Motor neuron (in vitro differentiated cells): ENCODE measurements at regions not wholly inside any gene's neighbourhood (a gene's known extent, or its start where the extent isn't known, plus 50 kb on each side); places are given as distances from the start of the nearest gene placed in this dataset.

Experiments
- ATAC-seq, 8 experiments: fragments of 200-7000 bp; cut with Tn5 transposase; replicated peaks in 6 of 8; 2 replicates each; pipeline ENCODE4 v1.8.0; 2021; ENCODE audit warnings: mild to moderate bottlenecking in 8 of 8, moderate library complexity in 8 of 8
- H3K27ac ChIP-seq, 2 donors: fragments of 250-450 bp; sonication (Bioruptor Pico); 2 replicates each; pipeline ENCODE4 v1.9.0; 2021; ENCODE audit warnings: antibody characterized with exemption in 2 of 2, mild to moderate bottlenecking in 2 of 2, moderate library complexity in 1 of 2
- H3K4me1 ChIP-seq, 2 donors: fragments of 250-450 bp; sonication (Bioruptor Pico); replicated peaks in 1 of 2; 2 replicates each; pipeline ENCODE4 v1.6.1; 2021; ENCODE audit warnings: antibody characterized with exemption in 2 of 2, mild to moderate bottlenecking in 2 of 2, moderate library complexity in 1 of 2
- H3K4me3 ChIP-seq, 5 donors: fragments of 250-450 bp; sonication (Bioruptor Pico); 2 replicates each; pipeline ENCODE4 v1.9.0; 2021; ENCODE audit warnings: antibody characterized with exemption in 5 of 5, mild to moderate bottlenecking in 5 of 5, moderate library complexity in 4 of 5
- WGBS, 10 experiments: fragments of 450-650 bp; shearing (Covaris generic); methylation state at CpG; one replicate each; pipeline ENCODE4 v1.0.0; 2022; 5-methylcytosine and 5-hydroxymethylcytosine counted together
- in situ Hi-C, 9 experiments: fragments of 400-800 bp; cut with MboI; loops; one replicate each; pipeline ENCODE4 v1.15.0; 2021; ENCODE audit warnings: low sequenced_read_pairs in 9 of 9, low pct_unique_long_range_greater_than_20kb in 2 of 9; ENCODE audit not compliant: unreplicated experiment in 9 of 9

DNA sequence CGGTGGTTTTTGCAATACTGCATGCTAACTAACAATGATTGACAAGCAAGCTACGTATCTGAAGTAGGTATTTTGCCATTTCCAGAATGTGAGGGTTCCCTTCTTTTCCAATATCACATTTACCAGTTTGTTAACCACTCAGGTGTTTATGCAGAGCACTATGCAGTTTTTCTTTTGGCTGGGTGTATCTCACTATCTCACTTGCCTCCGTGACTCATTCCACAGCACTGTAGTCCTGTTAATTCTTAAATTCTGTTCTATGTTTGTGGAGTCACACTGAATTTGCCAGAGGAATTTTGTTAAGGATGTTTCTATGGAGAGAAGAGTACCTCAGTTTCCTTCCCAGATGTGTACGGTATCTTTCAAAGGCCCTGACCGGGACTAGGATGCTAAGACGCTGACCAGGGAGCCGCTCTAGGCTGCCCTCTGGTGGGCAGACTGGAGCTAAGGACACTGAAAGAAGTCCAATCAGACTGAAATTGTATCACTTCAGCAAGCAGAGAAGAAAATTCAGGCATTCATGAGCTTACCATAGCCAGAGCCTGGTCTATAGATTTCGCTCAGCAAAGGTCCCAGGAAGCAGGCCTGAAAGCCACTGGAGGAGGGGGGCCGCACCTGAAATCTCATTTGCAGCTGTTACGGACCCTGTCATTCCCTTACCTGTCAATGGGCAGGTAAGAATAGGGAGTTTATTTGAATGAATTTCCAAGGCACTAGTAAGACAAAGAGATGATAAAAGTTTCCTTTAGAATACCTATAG lies 388.4 kb upstream of the SPOCK3 start:
- in situ Hi-C loops = no loop called here

DNA sequence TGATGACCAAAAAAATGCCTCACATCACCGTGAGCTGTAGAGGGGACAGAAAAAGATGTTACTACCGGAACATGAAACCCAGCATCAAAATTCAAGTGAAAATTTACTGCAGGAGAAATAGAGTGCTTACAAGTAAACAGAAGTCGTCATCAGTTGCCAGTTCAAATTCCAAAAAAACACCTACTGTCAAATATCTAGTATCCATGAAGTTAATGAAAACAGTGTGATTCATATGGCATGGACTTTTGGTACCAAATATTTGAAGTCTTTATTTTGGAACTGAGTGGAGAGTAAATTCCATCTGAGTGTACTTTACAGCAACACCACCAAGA lies 388.9 kb upstream of the SPOCK3 start:
- in situ Hi-C loops = no loop called here
- no peak for ATAC-seq
- WGBS, 10 experiments = 0 to 100% (median 94%) methylated on average over 1 to 3 of the region's 3 CpGs; no CpG with 5 or more reads in 2 of the 10 experiments
- Histone ChIP-seq H3K4me1 (no peaks in the 10 kb centered on the region), H3K4me3 (no peak overlapping the region), H3K27ac (no peak overlapping the region)

More for the DNA sequence above, 388.4 kb upstream of the SPOCK3 start:
- 0 to 100% (median 58%) methylated on average over 2 to 10 of the region's 10 CpGs; no CpG with 5 or more reads in 1 of the 10 experiments for WGBS, 10 experiments
- H3K4me3 ChIP-seq = no peak overlapping the region
- peak; percentile 59 to 95 (median 78) for ATAC-seq
- H3K4me1 ChIP-seq = no peaks in the 10 kb centered on the region
- H3K27ac ChIP-seq = no peak overlapping the region

DNA sequence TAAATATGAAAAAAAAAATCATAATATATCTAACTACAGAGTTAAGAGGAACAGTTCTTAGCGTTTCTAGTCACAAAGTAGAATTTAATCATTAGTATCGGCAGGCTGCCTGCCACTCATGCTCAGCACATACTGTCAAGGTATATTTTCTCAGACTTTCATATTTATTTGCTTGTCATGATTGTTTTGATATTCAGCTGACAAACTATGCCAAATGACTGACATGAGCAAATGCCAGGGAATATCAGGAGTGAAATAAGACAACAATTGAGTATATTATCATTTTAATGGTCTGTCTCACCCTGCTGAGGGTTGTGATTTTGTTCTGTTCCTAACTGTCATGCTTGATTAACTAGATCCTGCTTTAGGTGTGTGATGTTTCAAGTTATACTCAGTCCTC lies 395.0 kb upstream of the SPOCK3 start:
- WGBS, 10 experiments = 18 to 100% (median 81%) methylated on average over 1 to 2 of the region's 2 CpGs; no CpG with 5 or more reads in 1 of the 10 experiments
- no peak overlapping the region for H3K4me3 ChIP-seq
- H3K4me1 ChIP-seq = no peaks in the 10 kb centered on the region
- in situ Hi-C loops = no loop called here
- no peak for ATAC-seq
- no peak overlapping the region for H3K27ac ChIP-seq

DNA sequence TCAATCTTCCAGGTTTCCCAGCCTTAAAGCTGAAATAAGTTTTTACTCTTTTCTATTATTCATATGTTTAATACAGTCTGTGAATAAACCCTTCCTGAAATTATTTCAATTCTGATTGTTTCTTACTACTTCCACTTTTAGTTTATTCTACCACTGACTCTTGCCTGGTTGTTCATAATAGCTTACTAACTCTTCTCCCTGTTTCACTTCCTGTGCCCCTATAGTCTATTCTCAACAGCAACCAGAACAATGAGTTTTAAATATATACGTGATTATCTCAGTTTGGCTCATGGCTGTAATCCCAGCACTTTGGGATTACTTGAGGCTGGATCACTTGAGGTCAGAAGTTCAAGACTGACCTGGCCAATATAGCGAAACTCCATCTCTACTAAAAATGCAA lies 408.0 kb upstream of the SPOCK3 start:
- Histone ChIP-seq H3K27ac (no peak overlapping the region), H3K4me1 (no peaks in the 10 kb centered on the region), H3K4me3 (no peak overlapping the region)
- in situ Hi-C loops = no loop called here
- ATAC-seq = no peak
- WGBS, 10 experiments = 0 to 100% (median 94%) methylated on average over 1 to 2 of the region's 2 CpGs; no CpG with 5 or more reads in 1 of the 10 experiments

DNA sequence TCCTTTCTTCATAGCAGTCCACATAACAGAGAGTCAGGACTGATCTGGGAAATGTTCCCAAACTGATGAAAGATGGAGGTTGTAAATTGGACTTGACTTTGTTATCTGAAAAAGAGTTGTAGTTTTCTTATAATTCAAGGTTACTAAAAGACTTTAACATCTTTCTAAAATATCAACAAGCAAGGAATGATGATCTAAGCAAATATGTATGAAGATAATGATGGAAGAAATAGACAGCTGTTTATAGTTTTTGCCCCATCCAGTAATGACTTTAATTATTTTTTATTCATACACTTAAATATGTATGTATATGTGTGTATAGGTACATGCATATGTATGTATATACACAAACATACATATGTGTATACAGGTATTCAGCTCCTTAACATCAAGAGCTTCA lies 411.1 kb upstream of the SPOCK3 start:
- no peaks in the 10 kb centered on the region for H3K4me1 ChIP-seq
- no peak overlapping the region for H3K4me3 ChIP-seq
- H3K27ac ChIP-seq = no peak overlapping the region
- in situ Hi-C loops = no loop called here
- ATAC-seq = no peak

DNA sequence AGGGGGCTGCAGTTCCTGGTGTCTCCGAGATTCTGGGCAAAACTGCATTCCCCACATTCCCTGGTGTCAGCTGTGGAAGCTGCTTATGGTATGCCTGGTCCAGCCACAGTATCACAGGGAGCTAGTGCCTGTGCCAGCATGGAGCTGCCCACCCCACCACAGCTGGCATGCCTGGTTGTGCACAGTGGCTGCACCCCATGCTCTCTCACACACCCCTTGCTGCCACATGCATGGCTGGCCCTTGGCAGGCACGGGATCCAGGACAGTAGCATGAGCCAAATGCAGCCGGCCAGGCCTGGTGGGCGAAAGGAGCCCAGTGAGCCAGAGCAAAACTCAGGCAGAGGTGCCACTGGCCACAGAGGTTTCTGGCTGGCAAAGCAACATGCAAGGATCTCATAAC lies 418.0 kb upstream of the SPOCK3 start:
- in situ Hi-C loops = no loop called here
- Histone ChIP-seq H3K4me1 (no peaks in the 10 kb centered on the region), H3K27ac (no peak overlapping the region), H3K4me3 (no peak overlapping the region)
- ATAC-seq = no peak
- whole genome bisulfite sequencing, 10 experiments = 60 to 100% methylated on average over 1 of the region's 4 CpGs; no CpG with 5 or more reads in 8 of the 10 experiments

DNA sequence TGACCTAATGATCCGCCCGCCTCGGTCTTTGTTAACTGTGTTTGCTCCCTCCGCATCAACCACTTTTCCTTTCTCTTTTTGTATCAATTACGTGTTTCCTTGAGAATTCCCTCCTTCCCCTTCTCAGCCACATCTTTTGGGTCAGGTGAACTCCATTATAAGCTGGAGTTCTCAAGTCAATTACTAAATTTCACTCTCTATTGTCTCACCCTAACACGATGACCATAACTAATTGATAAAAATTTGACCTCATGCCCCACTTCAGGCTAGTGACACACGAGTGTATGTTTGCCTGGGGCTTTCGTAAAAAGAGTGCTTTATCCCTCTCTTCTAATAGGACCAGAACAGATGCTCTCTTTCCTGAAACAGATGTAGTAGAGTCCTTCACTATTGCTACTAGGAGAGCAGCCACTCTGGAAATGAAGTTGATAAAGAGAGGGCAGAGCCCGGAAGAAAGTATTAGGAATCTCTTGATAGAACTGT lies 403.6 kb upstream of the ANXA10 start:
- Histone ChIP-seq H3K4me1 (no peaks in the 10 kb centered on the region), H3K4me3 (no peak overlapping the region), H3K27ac (no peak overlapping the region)
- peak in 1 of 8 experiments; percentile 62 for ATAC-seq
- in situ Hi-C loops = no loop called here
- 0 to 100% (median 37%) methylated on average over 1 to 8 of the region's 9 CpGs; no CpG with 5 or more reads in 1 of the 10 experiments for WGBS, 10 experiments

DNA sequence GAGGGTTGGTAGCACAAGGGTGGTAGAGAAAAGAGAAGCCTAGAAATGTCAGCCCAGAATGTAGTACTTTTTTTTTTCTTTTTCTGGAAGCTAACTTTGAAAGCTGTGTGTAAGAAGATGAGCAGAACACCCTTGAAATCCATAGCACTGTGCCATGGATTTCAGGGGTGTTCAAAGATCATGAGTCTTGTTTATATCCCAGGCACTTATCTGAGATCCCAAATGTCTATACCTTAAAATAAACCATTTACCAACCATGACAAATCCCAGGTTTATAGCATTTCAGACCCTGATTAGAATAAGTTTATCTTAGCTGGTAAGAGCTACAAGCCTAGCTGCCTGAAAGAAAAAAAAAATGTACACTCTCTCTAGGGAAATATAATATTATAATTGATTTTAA lies 389.9 kb upstream of the ANXA10 start:
- in situ Hi-C loops = no loop called here
- Histone ChIP-seq H3K4me1 (no peaks in the 10 kb centered on the region), H3K27ac (no peak overlapping the region), H3K4me3 (no peak overlapping the region)
- no peak for ATAC-seq

DNA sequence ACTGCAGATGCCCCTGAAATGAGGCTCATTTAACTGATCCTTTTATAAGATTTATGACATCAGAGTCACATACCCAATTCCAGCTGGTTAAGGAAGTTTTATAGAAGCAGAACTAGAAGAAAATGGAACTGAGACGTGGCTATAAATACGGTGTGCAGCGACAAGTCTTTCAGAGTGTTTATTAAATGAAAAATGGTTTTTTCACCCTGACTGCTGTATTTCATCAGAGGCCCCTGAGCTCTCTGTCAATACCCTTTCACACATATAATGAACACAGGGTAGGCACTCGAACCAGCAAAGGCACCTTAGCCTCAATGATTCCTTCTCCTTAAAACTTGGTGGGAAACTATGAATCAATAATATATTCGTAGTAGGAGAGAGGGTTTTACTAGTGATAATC lies 380.8 kb upstream of the ANXA10 start:
- ATAC-seq = peak in 5 of 8 experiments; percentile 50 to 92 (median 81)
- peaks cover 0 to 5% of the 10 kb centered on the region in 2 donors for H3K4me1 ChIP-seq
- in situ Hi-C loops = no loop called here
- no peak overlapping the region for H3K27ac ChIP-seq
- WGBS, 10 experiments = 0 to 100% (median 23%) methylated on average over 1 to 5 of the region's 5 CpGs; no CpG with 5 or more reads in 3 of the 10 experiments
- H3K4me3 ChIP-seq = no peak overlapping the region

DNA sequence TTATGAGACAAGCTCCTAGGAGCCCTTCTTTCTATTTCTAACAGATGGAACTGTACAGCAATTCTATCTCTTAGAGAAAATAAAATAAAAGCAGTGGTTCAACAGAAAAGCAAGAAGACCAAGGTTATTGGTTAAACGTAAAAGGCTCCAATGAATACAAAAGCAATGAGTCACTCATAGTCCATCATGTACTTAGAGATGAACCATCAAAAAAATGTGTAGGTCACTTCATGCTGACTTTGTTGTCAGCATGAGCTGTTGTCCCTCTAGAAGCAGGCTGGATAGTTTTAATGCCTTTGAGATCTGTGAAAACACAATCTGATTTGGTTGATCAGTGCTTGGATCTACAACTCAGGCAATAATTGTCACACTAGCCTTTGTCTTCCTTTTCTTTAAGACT lies 378.6 kb upstream of the ANXA10 start:
- no peak overlapping the region for H3K4me3 ChIP-seq
- in situ Hi-C loops = no loop called here
- no peak overlapping the region for H3K27ac ChIP-seq
- 0 to 90% (median 69%) methylated on average over 1 of the region's 1 CpG; no CpG with 5 or more reads in 1 of the 10 experiments for WGBS, 10 experiments
- ATAC-seq = no peak
- H3K4me1 ChIP-seq = peaks cover 0 to 5% of the 10 kb centered on the region in 2 donors

DNA sequence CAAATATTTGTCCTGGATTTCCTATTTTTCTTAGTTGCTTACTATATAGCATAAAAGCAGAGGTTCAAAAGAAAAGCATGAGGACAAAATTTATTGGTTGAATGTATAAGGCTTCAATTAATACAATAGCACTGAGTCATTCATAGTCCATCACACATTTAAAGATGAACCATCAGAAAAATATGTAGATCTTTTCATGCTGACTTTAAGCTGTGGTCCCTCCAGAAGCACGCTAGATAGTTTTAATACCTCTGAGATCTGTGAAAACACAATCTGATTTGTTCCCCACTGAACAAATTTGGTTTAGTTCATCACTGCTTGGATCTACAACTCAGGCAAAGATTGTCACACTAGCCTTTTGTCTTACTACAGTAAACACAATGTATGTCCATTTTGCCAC lies 377.2 kb upstream of the ANXA10 start:
- Histone ChIP-seq H3K27ac (no peak overlapping the region), H3K4me1 (peaks cover 0 to 5% of the 10 kb centered on the region in 2 donors), H3K4me3 (no peak overlapping the region)
- no peak for ATAC-seq
- WGBS, 10 experiments = 0 to 100% (median 38%) methylated on average over 1 of the region's 1 CpG; no CpG with 5 or more reads in 4 of the 10 experiments
- in situ Hi-C loops = no loop called here

DNA sequence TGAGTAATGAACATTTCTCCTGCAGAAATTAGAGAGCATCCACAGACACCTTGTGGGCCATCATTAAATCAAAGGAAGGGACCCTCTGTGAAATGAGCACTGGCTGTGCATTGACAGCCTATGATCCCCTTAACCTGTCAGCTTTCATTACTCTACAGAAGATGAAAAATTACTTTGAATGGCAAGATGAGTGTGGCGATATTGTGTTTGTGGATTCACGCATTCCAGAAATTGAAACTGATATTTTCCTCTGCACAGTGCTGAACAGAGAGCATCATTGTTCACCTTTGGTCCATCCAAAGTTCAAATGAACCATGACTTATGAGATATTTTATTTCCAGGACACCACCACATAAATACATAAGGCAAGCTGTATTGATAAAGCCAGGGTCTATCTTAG lies 374.8 kb upstream of the ANXA10 start:
- in situ Hi-C loops = no loop called here
- no peak for ATAC-seq
- 17 to 100% (median 82%) methylated on average over 2 of the region's 2 CpGs; no CpG with 5 or more reads in 4 of the 10 experiments for WGBS, 10 experiments
- Histone ChIP-seq H3K27ac (no peak overlapping the region), H3K4me1 (peaks cover 0 to 22% of the 10 kb centered on the region in 2 donors), H3K4me3 (no peak overlapping the region)

DNA sequence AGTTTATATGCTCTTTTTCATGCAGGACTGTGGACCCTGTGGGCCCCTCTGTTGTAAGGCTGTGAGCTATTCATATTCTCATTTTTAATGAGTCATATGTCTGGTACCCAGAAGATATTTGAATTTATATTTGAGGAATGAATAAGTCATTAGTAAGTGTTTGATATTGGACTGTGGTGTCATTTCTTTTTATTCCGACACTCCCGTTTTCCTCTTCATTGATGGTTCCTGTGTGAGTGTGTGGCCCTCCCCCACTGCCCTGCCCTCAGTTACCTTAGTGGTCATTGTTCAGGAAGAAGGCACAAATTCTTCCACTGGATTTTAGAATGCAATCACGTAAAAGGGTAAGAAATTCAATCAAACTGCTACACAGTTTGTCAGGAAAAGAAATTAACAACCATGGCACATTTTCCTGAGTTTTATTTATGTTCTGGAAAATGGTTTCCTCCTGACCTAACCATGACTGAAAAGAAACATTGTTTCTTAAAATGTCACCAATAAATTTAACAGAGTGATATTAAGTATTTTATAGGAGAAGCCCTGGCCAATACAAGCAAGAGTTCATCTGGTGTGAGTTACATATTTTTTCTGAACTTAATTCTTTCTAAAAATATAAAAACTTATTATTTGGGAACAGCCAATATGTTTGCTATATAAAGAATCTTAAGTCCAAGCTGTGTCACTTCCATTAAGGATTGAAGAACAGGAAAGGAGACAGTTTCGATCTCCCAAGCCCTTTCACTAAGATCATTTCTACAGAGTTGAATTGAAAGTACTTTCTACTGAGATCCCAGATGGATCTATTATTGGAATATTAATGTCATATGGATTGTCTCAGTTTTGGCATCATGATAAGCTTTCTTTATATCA lies 370.5 kb upstream of the ANXA10 start:
- H3K4me1 ChIP-seq = peaks cover 0 to 29% of the 10 kb centered on the region in 2 donors
- peak in 5 of 8 experiments; percentile 50 to 75 (median 58) for ATAC-seq
- peak overlapping the region in 1 of 2 donors; percentile 64 for H3K27ac ChIP-seq
- WGBS, 10 experiments = 0 to 80% (median 56%) methylated on average over 1 to 4 of the region's 4 CpGs; no CpG with 5 or more reads in 1 of the 10 experiments
- H3K4me3 ChIP-seq = no peak overlapping the region
- in situ Hi-C loops = no loop called here
